Activated T-cell treated with anti-CD3 and anti-CD28 coated beads, Interleukin-2, amount 50 U/mL, for 1 hour (primary cell): ENCODE measurements at regions not wholly inside any gene's neighbourhood (a gene's known extent, or its start where the extent isn't known, plus 50 kb on each side); places are given as distances from the start of the nearest gene placed in this dataset.
"Not testable (repeated sequence)": the region's sequence is repeated elsewhere in the genome, so short reads cannot be mapped to it uniquely, and the experiment has no call there.

ENCODE experiments used
- DNase-seq: peaks from one replicate; pipeline ENCODE4 v3.0.0-alpha.2; 2020

DNA sequence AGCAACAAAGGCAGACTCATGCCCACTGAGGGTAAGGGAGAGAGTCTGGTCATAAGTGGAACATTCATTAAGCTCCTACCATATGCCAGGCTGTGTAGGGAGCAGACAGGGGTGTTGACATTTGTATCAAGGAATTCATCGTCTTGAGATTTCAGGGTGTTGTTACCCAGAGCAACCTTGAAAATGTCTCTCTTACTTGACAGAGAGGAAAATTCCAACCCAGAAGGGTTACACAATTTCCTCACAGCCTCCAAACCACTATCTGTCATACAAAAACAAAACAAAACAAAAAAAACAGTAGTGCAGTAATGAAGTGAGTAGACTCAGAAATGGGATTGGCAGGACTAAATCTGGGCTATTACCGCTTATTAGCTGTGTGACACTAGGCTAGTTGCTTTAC is 113.2 kb downstream of the MIAT start:
- DNase-seq = no peak

GRCh38 chr22:26773054-26773453 is 115.7 kb downstream of the MIAT start:
- DNase-seq = not testable (repeated sequence)

GRCh38 chr22:26775394-26775793 is 118.0 kb downstream of the MIAT start:
- DNase-seq = no peak

DNA sequence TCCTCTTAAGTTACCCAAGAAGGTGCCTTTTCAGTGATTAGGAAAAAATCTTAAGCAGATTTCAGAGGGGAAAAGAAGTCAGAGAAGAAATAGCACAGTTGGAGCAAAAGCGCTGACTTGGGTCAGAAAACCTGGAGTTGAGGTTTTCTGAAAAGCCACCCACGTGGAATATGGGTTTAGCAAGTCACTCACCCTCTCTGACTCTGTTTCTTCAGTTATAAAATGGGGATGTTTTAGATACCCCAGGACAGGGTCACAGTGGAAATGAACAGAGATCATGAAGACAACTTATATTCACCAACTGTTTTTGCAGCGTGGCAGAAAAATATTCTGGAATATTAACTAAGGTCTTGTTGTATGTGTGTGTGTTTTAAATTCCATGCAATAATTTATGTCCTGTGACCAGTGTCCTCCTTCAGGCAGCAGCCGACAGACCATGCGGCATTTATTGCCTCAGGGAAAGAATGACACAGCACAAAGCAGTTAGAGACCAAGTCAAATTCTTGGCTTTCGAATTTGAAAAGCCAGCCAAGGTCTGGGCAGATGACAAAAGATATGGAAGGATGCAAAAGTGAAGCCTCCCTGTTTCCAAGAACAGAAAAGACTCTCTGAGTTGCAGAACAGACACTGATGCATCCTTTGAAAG is 119.9 kb downstream of the MIAT start:
- DNase-seq = no peak

DNA sequence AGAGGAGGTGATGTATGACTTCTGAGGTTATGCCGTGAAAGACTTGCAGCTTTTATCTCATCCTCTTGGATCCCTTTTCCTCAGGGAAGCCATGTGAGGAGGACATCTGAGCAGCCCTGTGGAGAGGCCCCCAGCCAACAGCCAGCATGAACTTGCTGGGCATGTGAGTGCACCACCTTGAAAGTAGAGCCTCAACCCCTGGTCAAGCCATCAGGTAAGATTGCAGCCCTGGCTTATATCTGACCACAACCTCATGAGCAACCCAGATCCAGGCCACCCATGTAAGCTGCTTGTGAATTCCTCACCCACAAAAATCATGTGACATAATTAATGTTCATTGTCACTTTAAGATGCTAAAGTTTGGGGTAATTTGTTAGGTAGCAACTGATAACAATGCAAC is 121.0 kb downstream of the MIAT start:
- DNase-seq = no peak

GRCh38 chr22:26779108-26779507 is 121.7 kb downstream of the MIAT start:
- DNase-seq = no peak

DNA sequence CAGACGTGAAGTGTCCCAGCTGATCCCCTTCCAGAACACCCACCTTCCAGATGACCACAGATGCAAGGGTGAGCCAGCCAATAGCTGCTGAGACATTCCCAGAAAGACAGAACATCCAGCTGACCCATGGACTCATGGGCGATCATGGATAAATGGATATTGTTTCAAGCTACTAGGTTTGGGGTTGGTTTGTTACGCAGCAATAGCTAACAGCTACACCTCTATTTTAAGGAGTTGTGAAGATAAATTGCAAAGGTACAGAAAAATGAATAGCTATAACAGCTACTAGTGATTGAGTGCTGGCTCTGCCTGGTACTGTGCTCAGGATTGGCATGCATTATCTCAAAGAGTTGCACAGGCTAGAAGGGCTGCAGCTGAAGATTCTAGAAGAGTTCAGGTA is 122.5 kb downstream of the MIAT start:
- no peak for DNase-seq

- DNase-seq = no peak
Observed at GRCh38 chr22:26780521-26780920, 123.1 kb downstream of the MIAT start.

DNA sequence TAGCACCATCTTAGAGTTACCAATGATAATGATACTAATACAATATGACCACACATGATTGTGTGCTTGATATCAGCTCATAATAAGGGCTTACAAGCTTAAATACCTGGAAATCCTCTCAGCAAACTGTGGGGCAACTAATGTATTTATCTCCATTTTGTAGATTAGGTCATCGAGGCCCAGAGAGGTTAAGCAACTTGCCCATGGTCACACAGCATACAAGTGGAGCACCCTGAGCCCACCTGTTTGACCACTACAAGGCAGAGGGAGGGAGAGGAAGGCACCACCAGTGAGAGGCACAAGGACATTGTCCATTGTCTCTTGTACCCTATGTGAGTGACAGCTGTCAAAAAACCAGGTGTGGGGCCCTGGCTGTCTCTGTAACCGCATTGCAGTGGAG is 123.7 kb downstream of the MIAT start:
- DNase-seq = no peak

GRCh38 chr22:26781596-26781995 is 124.2 kb downstream of the MIAT start:
- DNase-seq = no peak

- no peak for DNase-seq
Observed at GRCh38 chr22:26783885-26784284, 126.5 kb downstream of the MIAT start.

DNA sequence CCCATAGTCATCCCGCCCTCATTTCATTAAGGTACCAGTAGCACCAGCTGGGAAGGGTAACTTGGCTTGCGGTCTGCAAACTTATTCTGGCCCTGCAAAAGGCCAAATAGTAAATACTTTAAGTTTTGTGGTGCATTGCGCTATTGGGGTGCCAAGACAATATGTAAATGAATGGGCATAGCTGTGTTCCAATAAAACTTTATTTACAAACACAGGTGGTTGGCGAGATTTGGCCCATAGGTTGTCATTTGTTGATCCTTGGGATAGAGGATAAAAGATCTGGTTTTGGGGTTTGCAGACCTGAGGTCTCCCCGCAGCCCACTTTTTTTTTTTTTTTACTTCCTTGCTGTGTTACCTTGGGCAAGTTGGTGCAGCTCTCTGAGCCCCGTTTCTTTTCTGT is 127.4 kb downstream of the MIAT start:
- no peak for DNase-seq

DNA sequence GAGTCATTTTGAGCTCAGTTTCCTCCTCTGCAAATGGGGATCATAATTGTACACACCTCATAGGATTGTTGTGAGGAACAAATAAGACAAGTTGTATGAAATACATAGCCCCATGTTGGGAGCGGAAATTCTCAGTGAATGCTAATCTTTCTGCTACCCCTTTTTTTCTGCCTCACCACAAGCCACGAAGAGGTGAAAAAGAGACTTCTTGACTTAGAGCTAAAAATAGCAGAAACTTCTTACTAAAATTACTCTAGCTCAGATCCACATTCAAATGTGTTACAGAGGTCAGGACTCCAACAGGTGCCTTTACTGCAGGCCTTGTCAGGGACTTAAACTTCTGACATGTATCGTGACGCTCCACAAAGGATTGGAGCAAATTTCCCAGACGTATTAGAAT is 128.5 kb downstream of the MIAT start:
- no peak for DNase-seq

DNA sequence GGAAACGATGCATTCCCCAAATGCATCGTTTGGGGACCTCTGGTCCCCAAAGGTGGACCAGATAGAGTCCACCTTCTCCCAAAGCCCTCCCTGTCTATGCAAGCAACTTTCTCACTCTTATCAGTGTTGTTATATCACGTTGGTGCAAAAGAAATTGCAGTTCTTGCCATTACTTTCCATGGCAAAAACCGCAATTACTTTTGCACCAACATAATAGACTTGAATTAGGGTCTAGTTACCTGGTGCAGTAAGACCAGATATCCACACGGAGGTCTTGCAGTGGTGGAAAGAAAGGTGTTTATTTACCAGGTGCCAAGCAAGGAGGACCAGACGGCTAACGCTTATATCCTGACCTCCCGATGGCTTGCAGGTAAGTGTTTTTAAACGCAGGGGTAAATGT is 129.0 kb downstream of the MIAT start:
- DNase-seq = no peak

- DNase-seq = no peak
Observed at GRCh38 chr22:26789951-26790350, 132.6 kb downstream of the MIAT start.

DNA sequence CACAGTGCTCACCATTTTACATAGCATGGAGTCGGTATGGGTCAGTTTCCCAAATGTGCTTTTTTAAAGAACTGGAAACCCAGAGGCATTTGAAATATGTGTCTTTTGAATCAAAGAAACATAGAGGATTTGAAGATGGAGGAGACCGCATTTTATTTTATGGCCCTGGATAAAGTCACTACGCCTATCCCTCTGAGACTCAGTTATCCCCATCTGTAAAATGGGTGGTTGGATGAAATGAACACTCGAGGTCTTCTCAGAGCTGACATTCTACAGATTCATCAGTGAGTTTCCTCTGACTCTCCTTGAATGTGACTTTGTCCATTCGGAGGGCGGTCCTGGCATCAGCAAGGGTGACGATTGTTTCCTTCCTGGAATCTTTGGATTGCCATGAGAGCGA is 135.1 kb downstream of the MIAT start:
- no peak for DNase-seq

DNA sequence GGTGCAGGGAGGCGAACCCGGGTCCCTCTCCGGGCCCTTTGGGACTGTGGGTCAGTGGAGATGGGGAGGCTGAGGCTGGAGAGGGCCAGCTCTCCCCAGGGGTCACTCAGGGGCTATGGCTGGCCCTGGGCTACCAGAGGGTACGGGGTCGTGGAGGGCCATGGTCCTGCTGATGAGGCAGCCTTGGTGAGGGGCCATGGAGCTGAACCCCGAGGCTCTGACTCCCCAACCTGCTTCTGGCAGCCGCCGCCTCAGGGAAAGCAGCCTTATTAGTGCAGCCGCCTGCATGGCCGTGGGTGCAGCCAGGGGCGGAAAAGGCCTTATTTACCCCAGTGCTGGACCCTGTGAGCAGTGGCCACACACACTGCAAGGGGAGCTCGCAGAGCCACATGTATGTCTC is 139.4 kb downstream of the MIAT start:
- no peak for DNase-seq

- no peak for DNase-seq
Observed at GRCh38 chr22:26797910-26798309, 140.5 kb downstream of the MIAT start.

- no peak for DNase-seq
Observed at GRCh38 chr22:26798462-26799065, 141.2 kb downstream of the MIAT start.

GRCh38 chr22:26800858-26801257 is 143.5 kb downstream of the MIAT start:
- no peak for DNase-seq

- DNase-seq = no peak
Observed at GRCh38 chr22:26801449-26801848, 144.1 kb downstream of the MIAT start.

DNA sequence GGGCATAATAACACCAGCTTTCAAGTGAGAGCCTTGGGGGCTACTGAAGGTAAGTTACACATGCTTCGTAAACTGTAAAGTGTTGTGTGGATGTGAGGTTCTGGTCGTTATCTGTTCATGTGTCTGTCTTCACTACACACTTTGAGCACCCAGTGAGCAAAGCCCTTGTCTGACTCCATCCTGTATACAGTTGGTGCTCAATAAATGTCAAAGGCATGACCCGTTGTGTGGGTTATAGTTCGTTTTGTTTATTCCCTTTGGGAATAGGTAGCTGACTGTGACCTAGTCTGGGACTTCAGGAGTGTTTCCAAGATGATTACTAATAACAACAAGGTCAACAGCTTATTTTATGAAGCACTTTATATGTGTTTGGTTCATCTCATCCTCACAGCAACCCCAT is 146.9 kb downstream of the MIAT start:
- DNase-seq = no peak

DNA sequence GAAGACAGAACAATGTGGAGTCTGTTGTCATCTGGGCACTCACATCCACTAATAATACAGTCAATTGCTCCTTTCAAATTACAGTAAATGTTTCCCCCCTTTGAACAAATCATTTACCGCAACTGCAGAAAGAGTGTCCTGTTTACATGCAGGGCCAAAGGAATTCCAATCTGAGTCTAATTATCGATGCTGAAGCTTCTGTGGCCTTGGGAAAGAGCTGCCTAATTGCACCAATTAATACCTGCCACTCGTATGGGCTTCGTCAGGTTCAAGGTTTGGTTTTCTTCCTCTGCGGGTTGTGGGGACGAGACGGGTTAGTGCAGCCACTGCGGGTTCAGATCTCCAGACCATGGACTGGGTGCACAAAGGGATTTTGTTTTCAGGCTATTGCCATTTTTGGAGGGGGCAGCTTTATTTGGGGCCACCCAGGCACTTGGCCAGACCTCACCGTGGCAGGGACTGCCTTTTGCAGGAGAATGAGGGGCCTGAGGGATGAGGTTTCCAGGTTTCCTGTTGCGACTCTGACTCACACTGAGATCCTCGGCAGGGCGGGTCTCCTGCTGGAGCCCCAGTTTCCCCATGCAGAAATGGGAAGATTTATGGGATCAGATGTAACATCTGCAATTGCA is 147.6 kb downstream of the MIAT start:
- no peak for DNase-seq

DNA sequence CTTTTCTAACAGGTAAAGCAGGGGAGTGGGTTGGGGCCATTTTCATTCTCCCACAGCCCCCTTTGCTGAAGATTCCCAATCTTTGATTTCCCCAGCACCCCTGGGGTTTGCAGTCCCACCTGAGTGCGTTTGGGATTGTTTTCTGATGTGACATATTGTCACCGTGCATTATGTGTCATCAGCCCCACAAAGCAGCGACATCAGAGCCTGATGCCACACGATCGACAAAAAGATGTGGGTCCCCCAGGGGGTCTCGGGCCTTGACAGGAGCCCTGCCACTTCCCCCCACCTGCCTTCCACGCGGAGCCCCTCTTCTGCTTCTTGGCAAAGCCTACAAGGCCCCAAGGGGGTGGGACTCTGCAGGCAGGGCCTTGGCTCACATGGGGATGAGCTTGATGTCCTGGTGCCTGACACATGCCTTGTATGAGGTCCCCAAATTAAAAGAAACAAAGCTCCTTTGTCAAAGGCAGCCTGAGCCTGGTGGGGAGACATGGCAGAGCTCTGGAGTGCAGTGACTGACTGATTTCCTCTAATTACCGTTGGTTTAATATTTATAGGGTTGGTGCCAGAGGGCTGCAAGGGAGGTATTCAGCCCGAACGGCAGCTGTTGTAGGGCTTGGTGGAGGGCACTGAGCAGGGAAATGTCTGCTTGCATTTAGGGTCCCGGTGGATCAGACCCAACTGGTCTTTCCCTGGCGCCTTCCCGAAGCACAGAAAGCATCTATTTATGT is 149.2 kb downstream of the MIAT start:
- no peak for DNase-seq
